AG10803 (cell line): ENCODE measurements at regions not wholly inside any gene's neighbourhood (a gene's known extent, or its start where the extent isn't known, plus 50 kb on each side); places are given as distances from the start of the nearest gene placed in this dataset.
A peak's percentile ranks its signal among the peaks of the same experiment; 100 is the strongest.
"Not testable (repeated sequence)": the region's sequence is repeated elsewhere in the genome, so short reads cannot be mapped to it uniquely, and the experiment has no call there.

ENCODE experiments used
- DNase-seq: peaks from one replicate; pipeline ENCODE4 v3.0.0; 2010; ENCODE audit warnings: low read depth
- H3K4me3 ChIP-seq: 2 replicates; pipeline ENCODE4 v1.5.1; 2011; ENCODE audit warnings: mild to moderate bottlenecking, low read length, control low read depth
- CTCF ChIP-seq: conservative IDR thresholded peaks from 2 replicates; pipeline ENCODE4 v1.5.1; 2011; ENCODE audit warnings: mild to moderate bottlenecking, low read length, control low read depth, inconsistent platforms

DNA sequence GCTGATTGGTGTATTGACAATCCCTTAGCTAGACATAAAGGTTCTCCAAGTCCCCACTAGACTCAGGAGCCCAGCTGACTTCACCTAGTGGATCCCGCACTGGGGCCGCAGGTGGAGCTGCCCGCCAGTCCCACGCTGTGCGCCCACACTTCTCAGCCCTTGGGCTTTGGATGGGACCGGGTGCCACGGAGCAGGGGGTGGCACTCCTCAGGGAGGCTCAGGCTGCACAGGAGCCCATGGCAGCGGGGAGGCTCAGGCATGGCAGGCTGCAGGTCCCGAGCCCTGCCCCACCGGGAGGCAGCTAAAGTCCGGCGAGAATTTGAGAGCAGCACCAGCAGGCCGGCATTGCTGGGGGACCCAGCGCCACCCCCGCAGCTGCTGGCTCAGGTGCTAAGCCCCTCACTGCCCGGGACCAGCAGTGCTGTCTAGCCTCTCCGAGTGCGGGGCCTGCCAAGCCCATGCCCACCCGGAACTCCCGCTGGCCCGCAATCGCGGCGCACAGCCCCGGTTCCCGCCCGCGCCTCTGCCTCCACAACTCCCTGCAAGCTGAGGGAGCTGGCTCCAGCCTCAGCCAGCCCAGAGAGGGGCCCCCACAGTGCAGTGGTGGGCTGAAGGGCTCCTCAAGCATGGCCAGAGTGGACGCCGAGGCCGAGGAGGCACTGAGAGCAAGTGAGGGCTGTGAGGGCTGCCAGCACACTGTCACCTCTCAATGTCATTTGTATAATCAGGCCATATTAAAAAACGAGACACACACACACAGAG lies 437.2 kb downstream of the CSNK1G3 start:
- no peak for TF ChIP-seq CTCF
- no peak for DNase-seq
- no peak overlapping the region for H3K4me3 ChIP-seq

- DNase-seq, result no peak
- no peak for TF ChIP-seq CTCF
- no peak overlapping the region for H3K4me3 ChIP-seq
These were observed 435.8 kb downstream of the CSNK1G3 start for GRCh38 chr5:123947797-123948196.

DNA sequence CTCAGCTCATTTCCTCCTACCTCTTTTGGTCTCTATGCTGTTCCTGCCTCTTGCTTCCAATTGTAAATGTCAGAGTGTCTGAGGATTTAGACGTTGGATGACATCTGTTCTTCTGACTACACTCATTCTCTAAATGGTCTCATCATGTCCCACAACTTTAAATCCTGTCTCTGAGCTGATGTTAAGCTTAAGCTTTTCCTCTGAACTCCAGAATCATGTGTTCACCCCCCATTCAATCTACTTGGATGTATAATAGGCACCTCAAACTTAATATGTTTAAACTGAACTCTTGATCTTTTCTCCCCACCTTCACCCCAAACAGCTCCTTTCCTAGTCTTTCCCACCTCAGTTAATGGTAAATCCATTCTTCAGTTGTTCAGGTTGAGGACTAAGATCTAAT lies 433.6 kb downstream of the CSNK1G3 start:
- no peak for DNase-seq
- no peak for TF ChIP-seq CTCF

DNA sequence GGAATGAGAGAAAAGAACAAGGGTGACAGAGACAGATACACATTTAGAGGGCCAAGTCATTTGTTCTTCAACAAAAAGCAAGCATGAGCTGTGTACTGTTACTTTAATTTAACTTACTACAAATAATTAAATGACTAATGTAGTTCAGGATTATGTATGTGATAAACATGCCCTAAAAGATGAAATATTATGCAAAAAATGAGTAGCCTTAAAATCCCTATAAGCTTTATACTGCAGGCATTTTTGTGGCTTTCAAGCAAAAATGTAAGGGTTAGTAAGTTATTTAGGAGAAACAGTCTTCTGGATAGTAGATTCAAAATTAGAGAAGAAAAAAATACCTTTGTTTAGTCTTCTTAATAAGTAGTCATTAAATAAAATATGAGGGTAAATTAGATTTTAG lies 431.2 kb downstream of the CSNK1G3 start:
- no peak overlapping the region for H3K4me3 ChIP-seq
- TF ChIP-seq CTCF, result no peak

More for the DNA sequence above, 433.6 kb downstream of the CSNK1G3 start:
- H3K4me3 ChIP-seq, result no peak overlapping the region

GRCh38 chr5:123940416-123940815 lies 428.4 kb downstream of the CSNK1G3 start:
- no peak for TF ChIP-seq CTCF
- no peak overlapping the region for H3K4me3 ChIP-seq
- DNase-seq, result no peak

More for the DNA sequence above, 431.2 kb downstream of the CSNK1G3 start:
- peak; percentile 6 for DNase-seq

GRCh38 chr5:123937230-123937629 lies 425.3 kb downstream of the CSNK1G3 start:
- no peak overlapping the region for H3K4me3 ChIP-seq
- DNase-seq, result peak; percentile 58
- TF ChIP-seq CTCF, result peak; percentile 60

DNA sequence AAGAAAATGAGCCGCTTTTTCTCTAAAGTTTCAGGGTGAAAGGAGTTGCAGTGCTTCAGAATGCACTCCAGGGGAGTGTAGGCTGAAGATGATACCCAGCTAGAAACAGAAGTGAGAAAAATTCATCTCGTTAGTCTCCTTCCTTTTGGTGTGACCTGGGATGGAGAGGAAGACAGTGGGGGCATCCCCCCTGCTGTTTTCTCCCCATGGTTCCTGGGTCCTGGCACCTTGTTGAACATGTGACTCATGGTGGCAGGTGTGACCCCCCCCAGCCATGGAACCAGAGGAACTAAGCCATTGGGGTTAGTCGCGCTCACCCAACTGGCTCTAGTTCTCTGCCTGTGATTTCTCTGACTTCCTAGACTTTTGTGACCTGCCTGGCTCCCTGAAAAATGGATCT lies 424.6 kb downstream of the CSNK1G3 start:
- no peak overlapping the region for H3K4me3 ChIP-seq
- DNase-seq, result no peak
- TF ChIP-seq CTCF, result no peak

GRCh38 chr5:123933812-123934211 lies 421.8 kb downstream of the CSNK1G3 start:
- H3K4me3 ChIP-seq, DNase-seq: not testable (repeated sequence)
